Prostate gland (tissue), 2 donors: ENCODE measurements at regions not wholly inside any gene's neighbourhood (a gene's known extent, or its start where the extent isn't known, plus 50 kb on each side); places are given as distances from the start of the nearest gene placed in this dataset.

Source experiments
- CTCF ChIP-seq, 4 experiments: fragments of 200-600 bp in 2 of 4; fragments of 450-650 bp in 2 of 4; sonication (generic) in 2 of 4; IDR thresholded peaks; 1 replicate in 3 of 4; 2 replicates in 1 of 4; pipeline ENCODE4 v1.5.1; 2016 to 2019; ENCODE audit warnings: antibody characterized with exemption in 4 of 4, mild to moderate bottlenecking in 2 of 4, moderate library complexity in 2 of 4
- POLR2AphosphoS5 ChIP-seq: sonication (generic); formaldehyde crosslinking; IDR thresholded peaks from one replicate; pipeline ENCODE4 v1.6.1; 2017; ENCODE audit warnings: antibody characterized with exemption

- TF ChIP-seq CTCF (IDR thresholded peaks at IDR 0.05) (no peak), POLR2AphosphoS5 (no peak)
These were observed 242.2 kb downstream of the DKK2 start for GRCh38 chr4:106793933-106794332.
